HepG2 (cell line): ENCODE measurements at regions not wholly inside any gene's neighbourhood (a gene's known extent, or its start where the extent isn't known, plus 50 kb on each side); places are given as distances from the start of the nearest gene placed in this dataset.

Source experiments
- ATAC-seq: fragments of 200-7000 bp; cut with Tn5 transposase; 3 replicates; pipeline ENCODE4 v1.9.1; 2020; ENCODE audit warnings: mild to moderate bottlenecking, moderate library complexity
- BruUV-seq: library from RNA; stranded (reverse); fragments of 400-500 nt; replicated peaks from 2 replicates; lab custom pipeline; 2021; lab: Mats Ljungman, UMichigan
- CTCF ChIA-PET: fragments of 300-600 bp; formaldehyde crosslinking; extraction: SDS; loops from one replicate; lab custom pipeline; 2021; ENCODE audit warnings: low total read pairs, inconsistent platforms, low intra/inter-chr PET ratio; lab: Yijun Ruan, JAX
- POLR2A ChIA-PET: fragments of 350-600 bp; sonication (Branson Sonifier 250); formaldehyde crosslinking; loops from one replicate; lab custom pipeline; 2020; ENCODE audit warnings: antibody characterized with exemption, inconsistent platforms; lab: Yijun Ruan, JAX
- DNase-seq: peaks from one replicate; pipeline ENCODE4 v3.0.0-alpha.2; 2015; ENCODE audit warnings: low spot score
- FAIRE-seq: peaks from 3 replicates; lab custom pipeline; 2011; peaks lifted over from hg19 to GRCh38; lab: Jason Lieb, UNC
- H2AFZ ChIP-seq: one replicate; pipeline ENCODE4 v1.6.1; 2011; ENCODE audit warnings: low read length, inconsistent platforms
- H3K27ac ChIP-seq: fragments of 300-600 bp; 3 replicates; pipeline ENCODE4 v1.8.0; 2011; ENCODE audit warnings: mixed run types, mild to moderate bottlenecking, mixed read lengths, low read length, inconsistent platforms; ENCODE audit not compliant: insufficient read depth; ENCODE audit errors: extremely low read length
- H3K27me3 ChIP-seq, 2 experiments: fragments of 200-600 bp in 1 of 2; 2 replicates in 1 of 2; 3 replicates in 1 of 2; pipeline versions ENCODE4 v1.6.0 to v1.8.0; 2011; ENCODE audit warnings: low read length in 2 of 2, mild to moderate bottlenecking in 2 of 2, moderate library complexity in 2 of 2, inconsistent platforms in 1 of 2; ENCODE audit not compliant: insufficient read depth in 2 of 2, control insufficient read depth in 1 of 2
- H3K36me3 ChIP-seq, 2 experiments: fragments of 200-600 bp in 1 of 2; replicated peaks in 1 of 2; 2 replicates in 1 of 2; 3 replicates in 1 of 2; pipeline versions ENCODE4 v1.5.1 to v1.8.0; 2011; ENCODE audit warnings: low read length in 2 of 2, inconsistent platforms in 1 of 2; ENCODE audit not compliant: insufficient read depth in 2 of 2, control insufficient read depth in 1 of 2
- H3K4me1 ChIP-seq: 2 replicates; pipeline ENCODE4 v1.5.1; 2012; ENCODE audit warnings: low read length, inconsistent platforms; ENCODE audit not compliant: insufficient read depth
- H3K4me2 ChIP-seq: 2 replicates; pipeline ENCODE4 v1.6.0; 2011; ENCODE audit warnings: low read depth, low read length, inconsistent platforms
- H3K4me3 ChIP-seq, 3 experiments: fragments of 200-600 bp in 1 of 3; sonication (generic), shearing (Covaris generic) in 1 of 3; replicated peaks in 1 of 3; 2 replicates each; pipeline ENCODE4 v1.5.1; 2011 to 2016; ENCODE audit warnings: low read length in 3 of 3, inconsistent platforms in 2 of 3, low read depth in 2 of 3, mild to moderate bottlenecking in 2 of 3, control low read depth in 1 of 3, mixed read lengths in 1 of 3; ENCODE audit not compliant: insufficient read depth in 1 of 3
- H3K79me2 ChIP-seq: one replicate; pipeline ENCODE4 v1.6.1; 2011; ENCODE audit warnings: low read length, inconsistent platforms; ENCODE audit not compliant: insufficient read depth
- H3K9ac ChIP-seq: 2 replicates; pipeline ENCODE4 v1.6.0; 2011; ENCODE audit warnings: mild to moderate bottlenecking, low read depth, low read length, inconsistent platforms; ENCODE audit not compliant: insufficient read depth
- H3K9me3 ChIP-seq: 2 replicates; pipeline ENCODE4 v1.5.1; 2012; ENCODE audit warnings: mild to moderate bottlenecking, low read length
- H4K20me1 ChIP-seq: 2 replicates; pipeline ENCODE4 v1.6.0; 2011; ENCODE audit warnings: inconsistent platforms, mild to moderate bottlenecking, low read length, moderate library complexity; ENCODE audit not compliant: insufficient read depth
- ELF1 ChIP-seq: sonication (generic); formaldehyde crosslinking; IDR thresholded peaks from 2 replicates; pipeline ENCODE4 v1.4.0; 2020; ENCODE audit warnings: missing genetic modification reagents
- ERF ChIP-seq: IDR thresholded peaks from 2 replicates; pipeline ENCODE4 v1.6.1; 2018; ENCODE audit warnings: missing biosample characterization, missing genetic modification reagents
- HINFP ChIP-seq: sonication (generic); formaldehyde crosslinking; IDR thresholded peaks from 2 replicates; pipeline ENCODE4 v1.4.0; 2020; ENCODE audit warnings: low read depth, mild to moderate bottlenecking, missing genetic modification reagents
- HMGA1 ChIP-seq: sonication (generic); formaldehyde crosslinking; conservative IDR thresholded peaks from 2 replicates; pipeline ENCODE4 v1.4.0; 2020; ENCODE audit warnings: missing genetic modification reagents
- KAT2B ChIP-seq: fragments of 150-350 bp; IDR thresholded peaks from 2 replicates; pipeline ENCODE4 v1.6.1; 2014; ENCODE audit warnings: low read depth, low read length, borderline replicate concordance
- KDM1A ChIP-seq: IDR thresholded peaks from 2 replicates; pipeline ENCODE4 v1.6.1; 2016; ENCODE audit warnings: missing compliant biosample characterization
- TEAD3 ChIP-seq: optimal IDR thresholded peaks from 2 replicates; pipeline ENCODE3; 2016; ENCODE audit warnings: borderline replicate concordance
- THAP11 ChIP-seq: IDR thresholded peaks from 2 replicates; pipeline ENCODE4 v1.6.1; 2016; ENCODE audit warnings: missing biosample characterization, missing genetic modification reagents
- ZNF225 ChIP-seq: sonication (generic); formaldehyde crosslinking; IDR thresholded peaks from 2 replicates; pipeline ENCODE4 v1.4.0; 2020; ENCODE audit warnings: mild to moderate bottlenecking, missing genetic modification reagents
- ZNF260 ChIP-seq: sonication (generic); formaldehyde crosslinking; IDR thresholded peaks from 2 replicates; pipeline ENCODE4 v1.4.0; 2020; ENCODE audit warnings: missing genetic modification reagents, low read depth, mild to moderate bottlenecking, borderline replicate concordance
- ZNF343 ChIP-seq: sonication (generic); formaldehyde crosslinking; IDR thresholded peaks from 2 replicates; pipeline ENCODE4 v1.4.0; 2020; ENCODE audit warnings: mild to moderate bottlenecking, missing genetic modification reagents
- ZNF350 ChIP-seq: sonication (generic); formaldehyde crosslinking; IDR thresholded peaks from 2 replicates; pipeline ENCODE4 v1.4.0; 2020; ENCODE audit warnings: mild to moderate bottlenecking, low read depth, missing genetic modification reagents, borderline replicate concordance
- ZNF572 ChIP-seq: sonication (generic); formaldehyde crosslinking; IDR thresholded peaks from 2 replicates; pipeline ENCODE4 v1.5.1; 2020; ENCODE audit warnings: mild to moderate bottlenecking, missing genetic modification reagents
- ZNF580 ChIP-seq: IDR thresholded peaks from 2 replicates; pipeline ENCODE4 v1.6.1; 2016; ENCODE audit warnings: low read depth, borderline replicate concordance
- ZNF678 ChIP-seq: sonication (generic); formaldehyde crosslinking; IDR thresholded peaks from 2 replicates; pipeline ENCODE4 v1.4.0; 2020; ENCODE audit warnings: mild to moderate bottlenecking, missing genetic modification reagents
- ZNF770 ChIP-seq: sonication (generic); formaldehyde crosslinking; IDR thresholded peaks from 2 replicates; pipeline ENCODE4 v1.5.0; 2020; ENCODE audit warnings: mild to moderate bottlenecking, missing genetic modification reagents
- ZSCAN25 ChIP-seq: sonication (generic); formaldehyde crosslinking; IDR thresholded peaks from 2 replicates; pipeline ENCODE4 v1.8.0; 2022; ENCODE audit warnings: mild to moderate bottlenecking, missing genetic modification reagents
- WGBS: methylation state at CpG from one replicate; pipeline ENCODE4 v1.1.6; 2017; ENCODE audit warnings: low lambda C conversion rate; 5-methylcytosine and 5-hydroxymethylcytosine counted together
- in situ Hi-C: cut with HindIII; loops from 2 replicates; pipeline ENCODE4 v1.10.0; 2017; ENCODE audit warnings: low pct_unique_long_range_greater_than_20kb; ENCODE audit not compliant: extremely low pct_ligation_motif_present
- intact Hi-C: fragments of 100-400 bp; cut with micrococcal nuclease; formaldehyde crosslinking; loops from one replicate; pipeline ENCODE4 v1.10.0; 2022; ENCODE audit not compliant: unreplicated experiment

- TF ChIP-seq KAT2B: no peak
- no peak for TF ChIP-seq ZNF678
- no peak for TF ChIP-seq TEAD3 (CRISPR knock-in tag)
- no peak for TF ChIP-seq ZSCAN25 (CRISPR knock-in tag)
- TF ChIP-seq ZNF343 (CRISPR knock-in tag): no peak
- no peak for TF ChIP-seq ZNF225 (CRISPR knock-in tag)
- TF ChIP-seq ERF: no peak
- no peak for TF ChIP-seq ZNF350 (CRISPR knock-in tag)
- TF ChIP-seq HMGA1 (CRISPR knock-in tag): no peak
- no peak for TF ChIP-seq ZNF260
Observed at GRCh38 chr13:34523406-34523805, 418.7 kb upstream of the NBEA start (continued).

- H3K36me3 ChIP-seq: no peaks in the 10 kb centered on the region
- no peaks in the 10 kb centered on the region for H3K79me2 ChIP-seq
- POLR2A ChIA-PET: no interaction called here
- no peaks in the 10 kb centered on the region for H4K20me1 ChIP-seq
- DNase-seq (no peak), ATAC-seq (no peak), FAIRE-seq (no peak)
- 0% methylated on average over 2 of the region's 2 CpGs for WGBS
- no peaks in the 10 kb centered on the region for H3K9me3 ChIP-seq
- H3K27ac ChIP-seq: no peak overlapping the region
- TF ChIP-seq ZNF572 (CRISPR knock-in tag) (no peak), KDM1A (CRISPR knock-in tag) (no peak), ZNF580 (CRISPR knock-in tag) (no peak), ELF1 (CRISPR knock-in tag) (no peak), ZNF770 (no peak), THAP11 (no peak), HINFP (no peak)
- H3K4me3 ChIP-seq: no peak overlapping the region
- H3K9ac ChIP-seq: no peak overlapping the region
- in situ Hi-C loops (no loop called here), intact Hi-C loops (no loop called here)
- no TSS peak for BruUV-seq
- no peaks in the 10 kb centered on the region for H3K27me3 ChIP-seq
- no peak overlapping the region for H2AFZ ChIP-seq
- CTCF ChIA-PET: no interaction called here
- no peak overlapping the region for H3K4me2 ChIP-seq
- no peaks in the 10 kb centered on the region for H3K4me1 ChIP-seq
Observed at GRCh38 chr13:34533941-34534340, 408.1 kb upstream of the NBEA start.
